HepG2 (cell line): ENCODE measurements at regions not wholly inside any gene's neighbourhood (a gene's known extent, or its start where the extent isn't known, plus 50 kb on each side); places are given as distances from the start of the nearest gene placed in this dataset.

Experiments used
- ATAC-seq: fragments of 200-7000 bp; cut with Tn5 transposase; 3 replicates; pipeline ENCODE4 v1.9.1; 2020; ENCODE audit warnings: mild to moderate bottlenecking, moderate library complexity
- BruUV-seq: library from RNA; stranded (reverse); fragments of 400-500 nt; replicated peaks from 2 replicates; lab custom pipeline; 2021; lab: Mats Ljungman, UMichigan
- CTCF ChIA-PET: fragments of 300-600 bp; formaldehyde crosslinking; extraction: SDS; loops from one replicate; lab custom pipeline; 2021; ENCODE audit warnings: low total read pairs, inconsistent platforms, low intra/inter-chr PET ratio; lab: Yijun Ruan, JAX
- POLR2A ChIA-PET: fragments of 350-600 bp; sonication (Branson Sonifier 250); formaldehyde crosslinking; loops from one replicate; lab custom pipeline; 2020; ENCODE audit warnings: antibody characterized with exemption, inconsistent platforms; lab: Yijun Ruan, JAX
- DNase-seq: peaks from one replicate; pipeline ENCODE4 v3.0.0-alpha.2; 2015; ENCODE audit warnings: low spot score
- FAIRE-seq: peaks from 3 replicates; lab custom pipeline; 2011; peaks lifted over from hg19 to GRCh38; lab: Jason Lieb, UNC
- H2AFZ ChIP-seq: one replicate; pipeline ENCODE4 v1.6.1; 2011; ENCODE audit warnings: low read length, inconsistent platforms
- H3K27ac ChIP-seq: fragments of 300-600 bp; 3 replicates; pipeline ENCODE4 v1.8.0; 2011; ENCODE audit warnings: mixed run types, mild to moderate bottlenecking, mixed read lengths, low read length, inconsistent platforms; ENCODE audit not compliant: insufficient read depth; ENCODE audit errors: extremely low read length
- H3K27me3 ChIP-seq, 2 experiments: fragments of 200-600 bp in 1 of 2; 2 replicates in 1 of 2; 3 replicates in 1 of 2; pipeline versions ENCODE4 v1.6.0 to v1.8.0; 2011; ENCODE audit warnings: low read length in 2 of 2, mild to moderate bottlenecking in 2 of 2, moderate library complexity in 2 of 2, inconsistent platforms in 1 of 2; ENCODE audit not compliant: insufficient read depth in 2 of 2, control insufficient read depth in 1 of 2
- H3K36me3 ChIP-seq, 2 experiments: fragments of 200-600 bp in 1 of 2; replicated peaks in 1 of 2; 2 replicates in 1 of 2; 3 replicates in 1 of 2; pipeline versions ENCODE4 v1.5.1 to v1.8.0; 2011; ENCODE audit warnings: low read length in 2 of 2, inconsistent platforms in 1 of 2; ENCODE audit not compliant: insufficient read depth in 2 of 2, control insufficient read depth in 1 of 2
- H3K4me1 ChIP-seq: 2 replicates; pipeline ENCODE4 v1.5.1; 2012; ENCODE audit warnings: low read length, inconsistent platforms; ENCODE audit not compliant: insufficient read depth
- H3K4me2 ChIP-seq: 2 replicates; pipeline ENCODE4 v1.6.0; 2011; ENCODE audit warnings: low read depth, low read length, inconsistent platforms
- H3K4me3 ChIP-seq, 3 experiments: fragments of 200-600 bp in 1 of 3; sonication (generic), shearing (Covaris generic) in 1 of 3; replicated peaks in 1 of 3; 2 replicates each; pipeline ENCODE4 v1.5.1; 2011 to 2016; ENCODE audit warnings: low read length in 3 of 3, inconsistent platforms in 2 of 3, low read depth in 2 of 3, mild to moderate bottlenecking in 2 of 3, control low read depth in 1 of 3, mixed read lengths in 1 of 3; ENCODE audit not compliant: insufficient read depth in 1 of 3
- H3K79me2 ChIP-seq: one replicate; pipeline ENCODE4 v1.6.1; 2011; ENCODE audit warnings: low read length, inconsistent platforms; ENCODE audit not compliant: insufficient read depth
- H3K9ac ChIP-seq: 2 replicates; pipeline ENCODE4 v1.6.0; 2011; ENCODE audit warnings: mild to moderate bottlenecking, low read depth, low read length, inconsistent platforms; ENCODE audit not compliant: insufficient read depth
- H3K9me3 ChIP-seq: 2 replicates; pipeline ENCODE4 v1.5.1; 2012; ENCODE audit warnings: mild to moderate bottlenecking, low read length
- H4K20me1 ChIP-seq: 2 replicates; pipeline ENCODE4 v1.6.0; 2011; ENCODE audit warnings: inconsistent platforms, mild to moderate bottlenecking, low read length, moderate library complexity; ENCODE audit not compliant: insufficient read depth
- ATF7 ChIP-seq, 2 experiments: fragments of 450-650 bp in 1 of 2; sonication (generic) in 1 of 2; formaldehyde crosslinking in 1 of 2; IDR thresholded peaks; 2 replicates each; pipeline versions ENCODE4 v1.4.0 to v1.6.1; 2016 to 2020; ENCODE audit warnings: antibody characterized with exemption in 1 of 2, mild to moderate bottlenecking in 1 of 2, missing genetic modification reagents in 1 of 2
- CCDC6 ChIP-seq: sonication (generic); formaldehyde crosslinking; IDR thresholded peaks from 2 replicates; pipeline ENCODE4 v1.8.1; 2022; ENCODE audit warnings: mild to moderate bottlenecking, missing genetic modification reagents, moderate library complexity
- CREB1 ChIP-seq, 2 experiments: fragments of 450-650 bp in 1 of 2; IDR thresholded peaks; 2 replicates each; pipeline ENCODE4 v1.6.1; 2016 to 2017; ENCODE audit warnings: control low read depth in 1 of 2, mild to moderate bottlenecking in 1 of 2, missing compliant biosample characterization in 1 of 2, missing genetic modification characterization in 1 of 2
- ESRRA ChIP-seq: sonication (generic); formaldehyde crosslinking; IDR thresholded peaks from 2 replicates; pipeline ENCODE4 v1.5.1; 2020; ENCODE audit warnings: mild to moderate bottlenecking, low read depth, missing genetic modification reagents
- HNF4A ChIP-seq: sonication (generic); formaldehyde crosslinking; IDR thresholded peaks from 2 replicates; pipeline ENCODE4 v1.4.0; 2020; ENCODE audit warnings: missing genetic modification reagents
- HNF4G ChIP-seq, 2 experiments: sonication (generic) in 1 of 2; formaldehyde crosslinking in 1 of 2; IDR thresholded peaks; 2 replicates each; pipeline versions ENCODE4 v1.4.0 to v1.6.1; 2011 to 2020; ENCODE audit warnings: borderline replicate concordance in 2 of 2, low read depth in 2 of 2, mild to moderate bottlenecking in 2 of 2, low read length in 1 of 2, missing genetic modification reagents in 1 of 2, moderate library complexity in 1 of 2
- NFRKB ChIP-seq: fragments of 450-650 bp; IDR thresholded peaks from 2 replicates; pipeline ENCODE4 v1.6.1; 2017
- PHF8 ChIP-seq: sonication (generic); formaldehyde crosslinking; IDR thresholded peaks from 2 replicates; pipeline ENCODE4 v1.5.0; 2020; ENCODE audit warnings: missing genetic modification reagents
- PLRG1 ChIP-seq: fragments of 450-650 bp; conservative IDR thresholded peaks from 2 replicates; pipeline ENCODE4 v1.6.1; 2016
- ZNF124 ChIP-seq: sonication (generic); formaldehyde crosslinking; IDR thresholded peaks from 2 replicates; pipeline ENCODE4 v1.4.0; 2020; ENCODE audit warnings: missing genetic modification reagents
- ZNF576 ChIP-seq: sonication (generic); formaldehyde crosslinking; IDR thresholded peaks from 2 replicates; pipeline ENCODE4 v1.4.0; 2020; ENCODE audit warnings: mild to moderate bottlenecking, missing genetic modification reagents
- WGBS: methylation state at CpG from one replicate; pipeline ENCODE4 v1.1.6; 2017; ENCODE audit warnings: low lambda C conversion rate; 5-methylcytosine and 5-hydroxymethylcytosine counted together
- in situ Hi-C: cut with HindIII; loops from 2 replicates; pipeline ENCODE4 v1.10.0; 2017; ENCODE audit warnings: low pct_unique_long_range_greater_than_20kb; ENCODE audit not compliant: extremely low pct_ligation_motif_present
- intact Hi-C: fragments of 100-400 bp; cut with micrococcal nuclease; formaldehyde crosslinking; loops from one replicate; pipeline ENCODE4 v1.10.0; 2022; ENCODE audit not compliant: unreplicated experiment
- TF ChIP-seq, protein P1 (sequence below): sonication (generic); IDR thresholded peaks from 2 replicates; pipeline ENCODE4 v1.6.1; 2016; ENCODE audit warnings: low read depth, borderline replicate concordance

DNA sequence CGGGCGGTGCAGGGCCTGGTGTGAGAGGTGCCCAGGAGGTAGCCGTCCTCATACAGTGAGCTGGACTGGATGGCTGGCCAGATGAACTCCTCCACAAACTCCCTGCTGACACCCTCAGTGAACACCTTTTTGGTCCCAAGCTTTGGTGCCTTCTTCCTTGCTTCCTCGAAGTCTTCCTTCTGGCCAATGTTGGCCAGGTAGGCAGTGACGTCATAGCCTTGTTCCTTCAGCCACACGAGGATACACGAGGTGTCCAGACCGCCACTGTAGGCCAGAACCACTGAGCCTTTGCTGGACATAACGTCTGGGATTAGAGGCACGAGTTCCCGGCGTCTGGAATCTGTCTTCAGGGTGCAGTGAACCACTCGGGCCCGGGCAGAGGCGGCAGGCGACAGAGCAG, 206.8 kb upstream of the SP4 start:
- Histone ChIP-seq H3K4me1 (no peaks in the 10 kb centered on the region), H4K20me1 (no peaks in the 10 kb centered on the region), H2AFZ (no peak overlapping the region), H3K9ac (no peak overlapping the region), H3K79me2 (no peaks in the 10 kb centered on the region), H3K27me3 (no peaks in the 10 kb centered on the region), H3K27ac (no peak overlapping the region), H3K4me2 (no peak overlapping the region), H3K9me3 (no peaks in the 10 kb centered on the region)
- POLR2A ChIA-PET = no interaction called here
- no peak for DNase-seq
- intact Hi-C loops = no loop called here
- WGBS = 45% methylated on average over 6 of the region's 16 CpGs
- no peak for FAIRE-seq
- BruUV-seq = no TSS peak
- CTCF ChIA-PET = no interaction called here
- TF ChIP-seq PLRG1 = no peak
- peak; percentile 96 for TF ChIP-seq ATF7 (IDR thresholded peaks at IDR 0.05)
- no peak for TF ChIP-seq ATF7 (CRISPR knock-in tag; IDR thresholded peaks at IDR 0.05)
- TF ChIP-seq CREB1 (IDR thresholded peaks at IDR 0.05) = peak; percentile 96
- TF ChIP-seq CREB1 (CRISPR knock-in tag; IDR thresholded peaks at IDR 0.05) = no peak
- TF ChIP-seq, all 625 proteins: peak for 2
- Histone ChIP-seq H3K4me3 (no peak overlapping the region), H3K36me3 (no peaks in the 10 kb centered on the region)
- in situ Hi-C loops = no loop called here
- ATAC-seq = no peak

GRCh38 chr7:21238400-21239116, 189.3 kb upstream of the SP4 start:
- intact Hi-C loops (no loop called here), in situ Hi-C loops (no loop called here)
- no peak overlapping the region for H3K9ac ChIP-seq
- WGBS = 19% methylated on average over 4 of the region's 5 CpGs
- no peaks in the 10 kb centered on the region for H3K79me2 ChIP-seq
- no peak overlapping the region for H2AFZ ChIP-seq
- no peak overlapping the region for H3K4me2 ChIP-seq
- BruUV-seq = no TSS peak
- H3K27me3 ChIP-seq = no peaks in the 10 kb centered on the region
- TF ChIP-seq HNF4G (IDR thresholded peaks at IDR 0.05; ENCODE audit: borderline replicate concordance, low read depth, low read length) (0 out of 2 replicates have a peak, but pooled peaks have one; percentile 16), HNF4G (CRISPR knock-in tag; IDR thresholded peaks at IDR 0.05; ENCODE audit: borderline replicate concordance, low read depth) (no peak), ZNF124 (CRISPR knock-in tag) (no peak), HNF4A (peak; percentile 44; the same call in 1 of the 2 replicates), ZNF576 (no peak), ESRRA (CRISPR knock-in tag) (no peak), NFRKB (no peak), CCDC6 (CRISPR knock-in tag) (no peak), PHF8 (CRISPR knock-in tag) (no peak)
- TF ChIP-seq, protein P1, sequence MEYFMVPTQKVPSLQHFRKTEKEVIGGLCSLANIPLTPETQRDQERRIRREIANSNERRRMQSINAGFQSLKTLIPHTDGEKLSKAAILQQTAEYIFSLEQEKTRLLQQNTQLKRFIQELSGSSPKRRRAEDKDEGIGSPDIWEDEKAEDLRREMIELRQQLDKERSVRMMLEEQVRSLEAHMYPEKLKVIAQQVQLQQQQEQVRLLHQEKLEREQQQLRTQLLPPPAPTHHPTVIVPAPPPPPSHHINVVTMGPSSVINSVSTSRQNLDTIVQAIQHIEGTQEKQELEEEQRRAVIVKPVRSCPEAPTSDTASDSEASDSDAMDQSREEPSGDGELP = peak; percentile 64
- no peak for FAIRE-seq
- H3K9me3 ChIP-seq = no peaks in the 10 kb centered on the region
- POLR2A ChIA-PET = no interaction called here
- no peaks in the 10 kb centered on the region for H4K20me1 ChIP-seq
- H3K4me1 ChIP-seq = no peaks in the 10 kb centered on the region
- ATAC-seq = no peak
- DNase-seq = no peak
- no peak overlapping the region for H3K4me3 ChIP-seq
- H3K36me3 ChIP-seq = no peaks in the 10 kb centered on the region
- CTCF ChIA-PET = no interaction called here
- no peak overlapping the region for H3K27ac ChIP-seq
